SK-N-MC (cell line): ENCODE measurements at regions not wholly inside any gene's neighbourhood (a gene's known extent, or its start where the extent isn't known, plus 50 kb on each side); places are given as distances from the start of the nearest gene placed in this dataset.

ENCODE experiments used
- EZH2 ChIP-seq: fragments of 200-600 bp; sonication (generic); IDR thresholded peaks from one replicate; pipeline ENCODE4 v1.6.1; 2017; ENCODE audit warnings: antibody characterized with exemption
- POLR2AphosphoS5 ChIP-seq: IDR thresholded peaks from 2 replicates; pipeline ENCODE4 v1.6.1; 2012; ENCODE audit warnings: mild to moderate bottlenecking, low read depth, low read length, borderline replicate concordance

DNA sequence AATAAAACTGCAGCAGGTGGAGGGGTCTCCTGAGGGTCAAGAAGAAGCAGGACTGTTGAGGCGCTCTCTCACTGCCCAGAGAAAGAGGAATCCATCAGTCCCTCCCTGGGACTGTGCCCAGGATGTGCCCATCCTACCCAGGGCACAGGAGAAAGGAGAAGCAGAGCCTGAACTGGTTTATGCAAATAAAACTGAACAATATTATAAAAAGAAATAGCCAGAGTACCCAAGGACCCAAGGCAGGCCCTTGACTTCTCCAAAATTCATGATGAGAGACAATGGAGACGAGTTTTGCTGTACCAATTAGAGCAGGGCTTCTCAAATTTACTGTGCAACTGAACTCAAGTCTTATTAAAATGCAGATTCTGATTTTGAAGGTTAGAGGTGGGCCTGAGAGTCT, 211.0 kb downstream of the IGSF11 start:
- TF ChIP-seq POLR2AphosphoS5 (no peak), EZH2 (no peak)
